ENCODE measurements at regions not wholly inside any gene's neighbourhood (a gene's known extent, or its start where the extent isn't known, plus 50 kb on each side); places are given as distances from the start of the nearest gene placed in this dataset.
"Not testable (repeated sequence)": the region's sequence is repeated elsewhere in the genome, so short reads cannot be mapped to it uniquely, and the experiment has no call there.

DNA sequence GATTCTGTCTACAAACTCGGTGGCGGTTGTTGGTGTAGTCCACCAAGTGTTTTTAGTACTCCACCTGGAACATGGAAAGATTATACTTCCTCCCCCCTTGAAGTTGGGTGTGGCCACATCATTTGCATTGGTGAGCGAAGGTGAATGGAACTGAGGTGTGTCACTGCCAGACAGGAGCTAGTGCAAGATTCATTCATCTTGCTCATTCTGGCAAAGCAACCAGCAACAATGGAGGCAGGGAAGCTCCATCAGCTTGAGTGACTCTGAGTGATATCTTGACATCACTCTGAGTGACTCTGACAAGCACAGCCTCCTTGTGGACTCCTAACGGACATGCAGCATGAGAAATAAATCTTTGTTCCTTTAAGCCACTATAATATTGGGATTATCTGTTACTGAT is 54.7 kb upstream of the SLC1A4 start:
- DNase-seq (ENCODE audit: low read depth in 2 of 2) = no peak
- no peak overlapping the region for H3K4me3 ChIP-seq (replicated peaks in 1 of 2; ENCODE audit: low read depth in 2 of 2, low read length in 2 of 2)
- TF ChIP-seq, protein P1, sequence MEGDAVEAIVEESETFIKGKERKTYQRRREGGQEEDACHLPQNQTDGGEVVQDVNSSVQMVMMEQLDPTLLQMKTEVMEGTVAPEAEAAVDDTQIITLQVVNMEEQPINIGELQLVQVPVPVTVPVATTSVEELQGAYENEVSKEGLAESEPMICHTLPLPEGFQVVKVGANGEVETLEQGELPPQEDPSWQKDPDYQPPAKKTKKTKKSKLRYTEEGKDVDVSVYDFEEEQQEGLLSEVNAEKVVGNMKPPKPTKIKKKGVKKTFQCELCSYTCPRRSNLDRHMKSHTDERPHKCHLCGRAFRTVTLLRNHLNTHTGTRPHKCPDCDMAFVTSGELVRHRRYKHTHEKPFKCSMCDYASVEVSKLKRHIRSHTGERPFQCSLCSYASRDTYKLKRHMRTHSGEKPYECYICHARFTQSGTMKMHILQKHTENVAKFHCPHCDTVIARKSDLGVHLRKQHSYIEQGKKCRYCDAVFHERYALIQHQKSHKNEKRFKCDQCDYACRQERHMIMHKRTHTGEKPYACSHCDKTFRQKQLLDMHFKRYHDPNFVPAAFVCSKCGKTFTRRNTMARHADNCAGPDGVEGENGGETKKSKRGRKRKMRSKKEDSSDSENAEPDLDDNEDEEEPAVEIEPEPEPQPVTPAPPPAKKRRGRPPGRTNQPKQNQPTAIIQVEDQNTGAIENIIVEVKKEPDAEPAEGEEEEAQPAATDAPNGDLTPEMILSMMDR (IDR thresholded peaks at IDR 0.05; ENCODE audit: low read depth, low read length) = no peak

DNA sequence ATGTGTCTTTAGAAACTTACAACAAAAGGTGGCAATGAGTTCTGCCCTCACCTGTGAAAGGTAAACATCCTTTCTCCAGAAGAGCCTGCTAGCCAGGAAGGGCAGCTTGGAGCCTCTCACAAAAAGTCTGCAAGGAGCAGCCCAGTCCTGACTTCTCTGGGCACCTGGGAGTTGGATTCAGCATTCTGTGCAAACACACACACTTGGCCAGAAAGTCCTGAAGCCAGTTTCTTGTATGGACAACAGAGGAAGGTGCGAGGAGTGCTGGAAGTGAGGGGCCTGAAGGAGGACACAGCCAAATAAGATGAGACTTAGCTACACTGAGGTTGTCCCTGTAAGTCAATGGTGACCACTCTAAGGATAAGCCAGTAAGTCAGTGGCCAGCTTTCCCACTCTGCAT is 52.4 kb upstream of the SLC1A4 start:
- H3K4me3 ChIP-seq (replicated peaks in 1 of 2; ENCODE audit: low read depth in 2 of 2, low read length in 2 of 2) = no peak overlapping the region
- DNase-seq (ENCODE audit: low read depth in 2 of 2) = no peak
- TF ChIP-seq, protein P1 (IDR thresholded peaks at IDR 0.05; ENCODE audit: low read depth, low read length) = no peak

DNA sequence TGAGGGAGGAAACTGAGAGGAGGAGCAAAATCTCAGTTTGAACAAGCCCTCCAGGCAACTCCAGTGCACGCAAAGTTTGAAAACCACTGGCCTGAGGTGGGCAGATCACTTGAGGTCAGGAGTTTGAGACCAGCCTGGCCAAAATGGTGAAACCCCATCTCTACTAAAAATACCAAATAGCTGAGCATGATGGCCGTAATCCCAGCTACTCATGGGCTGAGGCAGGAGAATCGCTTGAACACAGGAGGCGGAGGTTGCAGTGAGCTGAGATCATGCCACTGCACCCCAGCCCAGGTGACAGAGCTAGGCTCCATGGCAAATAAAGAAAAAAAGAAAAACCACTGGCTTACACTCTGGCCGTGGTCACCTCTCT is 51.9 kb upstream of the SLC1A4 start:
- not testable (repeated sequence) for DNase-seq (ENCODE audit: low read depth in 2 of 2); H3K4me3 ChIP-seq (replicated peaks in 1 of 2; ENCODE audit: low read depth in 2 of 2, low read length in 2 of 2)

DNA sequence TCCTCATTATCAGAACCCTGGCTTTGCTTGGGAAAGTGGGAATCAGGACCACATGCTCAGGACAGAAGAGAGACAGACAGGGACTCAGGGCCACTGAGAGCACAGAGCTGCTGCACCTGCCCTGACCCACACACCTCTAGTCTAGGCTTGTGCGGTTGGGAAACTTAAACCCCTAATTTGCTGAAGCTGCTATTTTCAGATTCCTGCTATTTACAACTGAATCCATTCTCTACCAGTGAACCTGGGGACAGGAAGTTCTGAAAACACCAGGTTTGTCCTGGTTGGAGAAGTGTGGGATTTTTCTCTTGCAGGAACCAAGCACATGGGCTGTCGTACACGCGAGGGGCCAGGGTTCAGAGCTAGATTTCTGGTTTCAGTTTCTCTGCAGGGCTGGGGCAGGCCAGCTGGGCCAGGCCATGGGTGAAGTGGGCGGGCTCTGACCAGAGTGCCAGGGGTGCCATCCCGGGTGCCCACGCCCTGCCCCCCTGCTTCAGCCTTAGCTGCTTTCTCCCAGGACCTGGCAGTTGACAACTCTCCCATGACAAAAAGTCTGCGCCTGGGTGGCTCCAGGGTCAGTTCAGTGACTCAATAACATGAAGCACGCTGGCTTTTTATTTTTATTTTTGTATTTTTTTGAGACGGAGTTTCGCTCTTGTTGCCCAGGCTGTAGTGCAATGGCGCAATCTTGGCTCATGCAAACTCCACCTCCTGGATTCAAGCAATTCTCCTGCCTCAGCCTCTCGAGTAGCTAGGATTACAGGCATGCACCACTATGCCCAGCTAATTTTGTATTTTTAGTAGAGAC is 51.3 kb upstream of the SLC1A4 start:
- no peak overlapping the region for H3K4me3 ChIP-seq (replicated peaks in 1 of 2; ENCODE audit: low read depth in 2 of 2, low read length in 2 of 2)
- no peak for DNase-seq (ENCODE audit: low read depth in 2 of 2)
- TF ChIP-seq, protein P1 (IDR thresholded peaks at IDR 0.05; ENCODE audit: low read depth, low read length) = no peak

DNA sequence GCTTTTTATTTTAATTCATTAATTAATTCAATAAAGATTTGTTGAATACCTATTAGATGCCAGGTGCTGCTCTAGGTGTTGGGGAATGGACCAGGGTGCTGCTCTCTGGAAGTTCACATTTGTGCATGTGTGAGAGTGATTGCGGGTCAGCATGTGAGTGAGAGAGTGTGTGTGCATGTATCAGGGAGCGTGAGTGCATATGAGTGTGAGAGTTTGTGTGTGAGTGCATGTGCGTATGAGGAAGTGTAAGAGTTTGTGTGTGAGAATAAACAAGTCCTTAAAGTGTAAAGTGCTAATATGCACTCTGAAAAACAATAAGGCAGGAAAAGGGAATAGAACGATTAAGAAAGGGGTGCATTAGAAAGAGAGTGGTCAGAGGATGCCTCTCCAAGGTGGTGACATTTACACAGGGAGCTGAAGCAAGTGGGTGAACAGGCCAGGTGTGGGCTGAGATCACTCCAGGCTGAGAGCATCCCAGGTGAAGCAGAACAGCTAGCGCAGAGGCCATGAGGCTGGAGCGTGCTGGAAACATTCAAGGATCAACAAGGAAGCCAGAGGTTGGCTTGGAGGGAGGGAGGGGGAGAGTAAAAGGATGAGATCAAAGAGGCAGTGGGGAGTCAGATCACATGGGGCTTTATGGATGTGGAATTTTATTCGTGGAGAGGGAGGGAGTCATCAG is 50.5 kb upstream of the SLC1A4 start:
- DNase-seq (ENCODE audit: low read depth in 2 of 2) = no peak
- TF ChIP-seq, protein P1 (IDR thresholded peaks at IDR 0.05; ENCODE audit: low read depth, low read length) = no peak
- H3K4me3 ChIP-seq (replicated peaks in 1 of 2; ENCODE audit: low read depth in 2 of 2, low read length in 2 of 2) = no peak overlapping the region

DNA sequence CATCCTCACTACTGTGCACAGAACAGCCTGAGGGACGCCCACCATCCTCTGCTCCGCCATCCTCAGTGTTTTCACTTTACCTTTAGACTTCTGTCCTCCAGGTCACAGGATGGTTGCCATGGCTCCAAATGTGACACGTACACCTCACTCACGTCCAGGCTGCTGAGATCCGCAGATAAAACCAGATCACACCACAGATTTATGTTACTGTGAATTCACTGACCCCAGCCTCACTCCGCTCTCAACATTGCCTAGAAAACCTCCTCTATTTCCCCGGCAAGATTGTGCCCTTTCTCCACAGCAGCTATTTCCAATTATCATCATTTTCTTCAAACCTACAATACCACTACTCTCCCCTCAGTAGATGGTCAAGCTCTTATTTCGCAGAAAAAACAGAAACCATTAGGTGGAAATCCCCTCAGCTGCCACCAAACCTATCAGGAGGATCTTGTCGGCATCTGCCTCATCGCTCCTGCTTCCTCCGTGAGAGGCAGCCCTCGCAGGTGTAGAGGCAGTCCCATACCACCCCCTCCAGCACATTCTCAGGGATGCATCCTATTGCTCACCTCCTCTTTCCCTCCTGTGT is 49.8 kb upstream of the SLC1A4 start:
- TF ChIP-seq, protein P1 (IDR thresholded peaks at IDR 0.05; ENCODE audit: low read depth, low read length) = no peak
- no peak overlapping the region for H3K4me3 ChIP-seq (replicated peaks in 1 of 2; ENCODE audit: low read depth in 2 of 2, low read length in 2 of 2)
- no peak for DNase-seq (ENCODE audit: low read depth in 2 of 2)

Measured in cardiac fibroblast (primary cell).